GM23338 (cell line): ENCODE measurements at regions not wholly inside any gene's neighbourhood (a gene's known extent, or its start where the extent isn't known, plus 50 kb on each side); places are given as distances from the start of the nearest gene placed in this dataset.

Experiments
- POLR2AphosphoS5 ChIP-seq: IDR thresholded peaks from 2 replicates; pipeline ENCODE4 v1.6.1; 2016; ENCODE audit warnings: antibody characterized with exemption, low read depth
- STAT1 ChIP-seq: IDR thresholded peaks from one replicate; pipeline ENCODE4 v1.6.1; 2016; ENCODE audit warnings: antibody characterized with exemption; ENCODE audit not compliant: unreplicated experiment
- TF ChIP-seq, protein P1 (sequence below), 2 experiments: fragments of 200-600 bp in 1 of 2; sonication (generic) in 1 of 2; conservative IDR thresholded peaks; 2 replicates each; pipeline versions ENCODE4 v1.5.1 to v1.6.1; 2016 to 2017; ENCODE audit warnings: antibody characterized with exemption in 2 of 2, low read depth in 2 of 2, mild to moderate bottlenecking in 2 of 2, moderate library complexity in 1 of 2
- TF ChIP-seq, protein P2 (sequence below): IDR thresholded peaks from one replicate; pipeline ENCODE4 v1.6.1; 2018; ENCODE audit warnings: antibody characterized with exemption; ENCODE audit not compliant: unreplicated experiment

DNA sequence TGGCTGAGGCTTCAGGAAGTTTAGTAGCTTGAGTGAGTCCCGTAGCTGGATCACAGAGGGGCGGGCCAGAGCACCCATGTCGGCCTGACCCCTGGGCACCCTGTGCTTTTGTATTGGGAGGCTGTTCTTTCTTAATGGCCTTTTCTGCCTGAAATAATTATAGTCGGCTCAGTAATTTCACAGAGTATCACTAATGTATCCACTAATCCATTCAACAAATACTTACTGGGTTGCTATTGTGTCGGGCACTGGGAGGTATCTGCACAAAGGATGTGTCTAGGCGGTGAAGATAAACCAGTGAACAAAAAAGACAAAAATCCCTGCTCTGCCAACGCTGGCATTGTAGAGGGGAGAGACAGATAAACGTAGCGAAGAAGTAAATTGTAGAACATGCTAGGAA, 318.6 kb downstream of the FOXL1 start:
- TF ChIP-seq, protein P1, sequence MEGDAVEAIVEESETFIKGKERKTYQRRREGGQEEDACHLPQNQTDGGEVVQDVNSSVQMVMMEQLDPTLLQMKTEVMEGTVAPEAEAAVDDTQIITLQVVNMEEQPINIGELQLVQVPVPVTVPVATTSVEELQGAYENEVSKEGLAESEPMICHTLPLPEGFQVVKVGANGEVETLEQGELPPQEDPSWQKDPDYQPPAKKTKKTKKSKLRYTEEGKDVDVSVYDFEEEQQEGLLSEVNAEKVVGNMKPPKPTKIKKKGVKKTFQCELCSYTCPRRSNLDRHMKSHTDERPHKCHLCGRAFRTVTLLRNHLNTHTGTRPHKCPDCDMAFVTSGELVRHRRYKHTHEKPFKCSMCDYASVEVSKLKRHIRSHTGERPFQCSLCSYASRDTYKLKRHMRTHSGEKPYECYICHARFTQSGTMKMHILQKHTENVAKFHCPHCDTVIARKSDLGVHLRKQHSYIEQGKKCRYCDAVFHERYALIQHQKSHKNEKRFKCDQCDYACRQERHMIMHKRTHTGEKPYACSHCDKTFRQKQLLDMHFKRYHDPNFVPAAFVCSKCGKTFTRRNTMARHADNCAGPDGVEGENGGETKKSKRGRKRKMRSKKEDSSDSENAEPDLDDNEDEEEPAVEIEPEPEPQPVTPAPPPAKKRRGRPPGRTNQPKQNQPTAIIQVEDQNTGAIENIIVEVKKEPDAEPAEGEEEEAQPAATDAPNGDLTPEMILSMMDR (conservative IDR thresholded peaks at IDR 0.05; ENCODE audit: low read depth in 2 of 2), result no peak
- TF ChIP-seq POLR2AphosphoS5, result no peak
- no peak for TF ChIP-seq STAT1
- TF ChIP-seq, protein P2, sequence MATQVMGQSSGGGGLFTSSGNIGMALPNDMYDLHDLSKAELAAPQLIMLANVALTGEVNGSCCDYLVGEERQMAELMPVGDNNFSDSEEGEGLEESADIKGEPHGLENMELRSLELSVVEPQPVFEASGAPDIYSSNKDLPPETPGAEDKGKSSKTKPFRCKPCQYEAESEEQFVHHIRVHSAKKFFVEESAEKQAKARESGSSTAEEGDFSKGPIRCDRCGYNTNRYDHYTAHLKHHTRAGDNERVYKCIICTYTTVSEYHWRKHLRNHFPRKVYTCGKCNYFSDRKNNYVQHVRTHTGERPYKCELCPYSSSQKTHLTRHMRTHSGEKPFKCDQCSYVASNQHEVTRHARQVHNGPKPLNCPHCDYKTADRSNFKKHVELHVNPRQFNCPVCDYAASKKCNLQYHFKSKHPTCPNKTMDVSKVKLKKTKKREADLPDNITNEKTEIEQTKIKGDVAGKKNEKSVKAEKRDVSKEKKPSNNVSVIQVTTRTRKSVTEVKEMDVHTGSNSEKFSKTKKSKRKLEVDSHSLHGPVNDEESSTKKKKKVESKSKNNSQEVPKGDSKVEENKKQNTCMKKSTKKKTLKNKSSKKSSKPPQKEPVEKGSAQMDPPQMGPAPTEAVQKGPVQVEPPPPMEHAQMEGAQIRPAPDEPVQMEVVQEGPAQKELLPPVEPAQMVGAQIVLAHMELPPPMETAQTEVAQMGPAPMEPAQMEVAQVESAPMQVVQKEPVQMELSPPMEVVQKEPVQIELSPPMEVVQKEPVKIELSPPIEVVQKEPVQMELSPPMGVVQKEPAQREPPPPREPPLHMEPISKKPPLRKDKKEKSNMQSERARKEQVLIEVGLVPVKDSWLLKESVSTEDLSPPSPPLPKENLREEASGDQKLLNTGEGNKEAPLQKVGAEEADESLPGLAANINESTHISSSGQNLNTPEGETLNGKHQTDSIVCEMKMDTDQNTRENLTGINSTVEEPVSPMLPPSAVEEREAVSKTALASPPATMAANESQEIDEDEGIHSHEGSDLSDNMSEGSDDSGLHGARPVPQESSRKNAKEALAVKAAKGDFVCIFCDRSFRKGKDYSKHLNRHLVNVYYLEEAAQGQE, result no peak
